SU-DHL-6 (cell line): ENCODE measurements at regions not wholly inside any gene's neighbourhood (a gene's known extent, or its start where the extent isn't known, plus 50 kb on each side); places are given as distances from the start of the nearest gene placed in this dataset.

ENCODE experiments used
- EZH2phosphoT487 ChIP-seq: fragments of 200-600 bp; sonication (generic), shearing (Covaris generic); conservative IDR thresholded peaks from 2 replicates; pipeline ENCODE4 v1.6.1; 2018; ENCODE audit warnings: mild to moderate bottlenecking, antibody characterized with exemption, low read length, moderate library complexity, mixed read lengths
- TF ChIP-seq, protein P1 (sequence below): fragments of 200-600 bp; sonication (generic); IDR thresholded peaks from one replicate; pipeline ENCODE4 v1.5.1; 2017; ENCODE audit warnings: antibody characterized with exemption, mild to moderate bottlenecking, low read length, moderate library complexity; ENCODE audit not compliant: insufficient read depth, poor library complexity, severe bottlenecking

DNA sequence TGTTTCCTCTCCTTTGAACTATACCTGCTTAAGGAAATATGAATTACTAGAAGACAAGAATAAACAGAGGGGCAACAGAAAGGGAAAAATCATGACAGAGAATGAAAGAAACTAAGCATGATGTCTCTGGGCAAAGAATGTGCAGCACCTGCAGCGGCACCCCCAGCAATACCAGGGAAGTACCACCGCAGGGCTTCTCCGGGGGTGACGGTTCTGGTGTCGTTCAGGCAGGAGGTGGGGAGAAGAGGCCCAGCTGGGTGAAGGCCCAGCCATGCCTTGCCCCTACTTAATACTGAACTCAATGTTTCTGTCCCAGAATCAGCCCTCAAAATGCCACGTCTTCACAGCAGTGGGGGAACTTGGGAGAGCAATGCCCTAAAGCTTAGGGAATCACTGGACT, 337.6 kb downstream of the CDC14C start:
- TF ChIP-seq, protein P1, sequence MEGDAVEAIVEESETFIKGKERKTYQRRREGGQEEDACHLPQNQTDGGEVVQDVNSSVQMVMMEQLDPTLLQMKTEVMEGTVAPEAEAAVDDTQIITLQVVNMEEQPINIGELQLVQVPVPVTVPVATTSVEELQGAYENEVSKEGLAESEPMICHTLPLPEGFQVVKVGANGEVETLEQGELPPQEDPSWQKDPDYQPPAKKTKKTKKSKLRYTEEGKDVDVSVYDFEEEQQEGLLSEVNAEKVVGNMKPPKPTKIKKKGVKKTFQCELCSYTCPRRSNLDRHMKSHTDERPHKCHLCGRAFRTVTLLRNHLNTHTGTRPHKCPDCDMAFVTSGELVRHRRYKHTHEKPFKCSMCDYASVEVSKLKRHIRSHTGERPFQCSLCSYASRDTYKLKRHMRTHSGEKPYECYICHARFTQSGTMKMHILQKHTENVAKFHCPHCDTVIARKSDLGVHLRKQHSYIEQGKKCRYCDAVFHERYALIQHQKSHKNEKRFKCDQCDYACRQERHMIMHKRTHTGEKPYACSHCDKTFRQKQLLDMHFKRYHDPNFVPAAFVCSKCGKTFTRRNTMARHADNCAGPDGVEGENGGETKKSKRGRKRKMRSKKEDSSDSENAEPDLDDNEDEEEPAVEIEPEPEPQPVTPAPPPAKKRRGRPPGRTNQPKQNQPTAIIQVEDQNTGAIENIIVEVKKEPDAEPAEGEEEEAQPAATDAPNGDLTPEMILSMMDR: no peak
- TF ChIP-seq EZH2phosphoT487: no peak
